ENCODE measurements at regions not wholly inside any gene's neighbourhood (a gene's known extent, or its start where the extent isn't known, plus 50 kb on each side); places are given as distances from the start of the nearest gene placed in this dataset.

- POLR2A ChIA-PET: no interaction called here
- Mint-ChIP-seq H3K9me3 (peaks cover 7% of the 10 kb centered on the region), H3K4me3 (no peak overlapping the region), H3K27ac (no peak overlapping the region), H3K4me1 (ENCODE audit: low read depth) (no peaks in the 10 kb centered on the region), H3K27me3 (no peaks in the 10 kb centered on the region), H3K36me3 (ENCODE audit: low read depth) (no peaks in the 10 kb centered on the region)
- no peak for TF ChIP-seq CTCF (IDR thresholded peaks at IDR 0.05)
- peaks cover 0 to 8% of the 10 kb centered on the region in 2 experiments for H3K9me3 ChIP-seq (ENCODE audit: control insufficient read depth in 1 of 2, insufficient read depth in 1 of 2, low read length in 2 of 2)
- CTCF ChIA-PET: no interaction called here
- DNase-seq: no peak
- no peak for ATAC-seq (ENCODE audit: poor library complexity)
- no peaks in the 10 kb centered on the region for H3K4me1 ChIP-seq (ENCODE audit: insufficient read depth, low read length)
- no peaks in the 10 kb centered on the region for H3K27me3 ChIP-seq (ENCODE audit: control insufficient read depth in 1 of 2, insufficient read depth in 2 of 2, low read length in 2 of 2)
- no peaks in the 10 kb centered on the region for H3K36me3 ChIP-seq (ENCODE audit: insufficient read depth, low read length)
- intact Hi-C loops (cut with DNase I, micrococcal nuclease): no loop called here
- no peak overlapping the region for H3K4me3 ChIP-seq (ENCODE audit: low read length)
- no peak overlapping the region for H3K27ac ChIP-seq (ENCODE audit: low read depth in 1 of 2, low read length in 2 of 2)
These were observed 450.6 kb downstream of the TUSC7 start for GRCh38 chr3:117160176-117160575.

- H3K36me3 ChIP-seq (ENCODE audit: insufficient read depth, low read length): no peaks in the 10 kb centered on the region
- no peaks in the 10 kb centered on the region for H3K4me1 Mint-ChIP-seq (ENCODE audit: low read depth)
- H3K4me1 ChIP-seq (ENCODE audit: insufficient read depth, low read length): no peaks in the 10 kb centered on the region
- ChIA-PET POLR2A (no interaction called here), CTCF (no interaction called here)
- H3K27ac ChIP-seq (ENCODE audit: low read depth in 1 of 2, low read length in 2 of 2): no peak overlapping the region
- no peak overlapping the region for H3K4me3 ChIP-seq (ENCODE audit: low read length)
- no peak for ATAC-seq (ENCODE audit: poor library complexity)
- no peak overlapping the region for H3K4me3 Mint-ChIP-seq
- no peaks in the 10 kb centered on the region for H3K36me3 Mint-ChIP-seq (ENCODE audit: low read depth)
- H3K27me3 ChIP-seq (ENCODE audit: control insufficient read depth in 1 of 2, insufficient read depth in 2 of 2, low read length in 2 of 2): no peaks in the 10 kb centered on the region
- DNase-seq: no peak
- no peak for TF ChIP-seq CTCF (IDR thresholded peaks at IDR 0.05)
- peaks cover 10% of the 10 kb centered on the region for H3K9me3 Mint-ChIP-seq
- intact Hi-C loops (cut with DNase I, micrococcal nuclease): no loop called here
- peaks cover 0 to 8% of the 10 kb centered on the region in 2 experiments for H3K9me3 ChIP-seq (ENCODE audit: control insufficient read depth in 1 of 2, insufficient read depth in 1 of 2, low read length in 2 of 2)
- H3K27ac Mint-ChIP-seq: no peak overlapping the region
- H3K27me3 Mint-ChIP-seq: no peaks in the 10 kb centered on the region
These were observed 452.2 kb downstream of the TUSC7 start for GRCh38 chr3:117161816-117162215.

- POLR2A ChIA-PET: no interaction called here
- H3K9me3 Mint-ChIP-seq: peaks cover 14% of the 10 kb centered on the region
- DNase-seq (no peak), ATAC-seq (ENCODE audit: poor library complexity) (no peak)
- peaks cover 0 to 4% of the 10 kb centered on the region in 2 experiments for H3K9me3 ChIP-seq (ENCODE audit: control insufficient read depth in 1 of 2, insufficient read depth in 1 of 2, low read length in 2 of 2)
- H3K4me3 ChIP-seq (ENCODE audit: low read length): no peak overlapping the region
- no peak for TF ChIP-seq CTCF (IDR thresholded peaks at IDR 0.05)
- CTCF ChIA-PET: no interaction called here
- H3K4me1 ChIP-seq (ENCODE audit: insufficient read depth, low read length): no peaks in the 10 kb centered on the region
- no peaks in the 10 kb centered on the region for H3K36me3 Mint-ChIP-seq (ENCODE audit: low read depth)
- no peaks in the 10 kb centered on the region for H3K27me3 Mint-ChIP-seq
- no peaks in the 10 kb centered on the region for H3K36me3 ChIP-seq (ENCODE audit: insufficient read depth, low read length)
- no peak overlapping the region for H3K4me3 Mint-ChIP-seq
- no peaks in the 10 kb centered on the region for H3K27me3 ChIP-seq (ENCODE audit: control insufficient read depth in 1 of 2, insufficient read depth in 2 of 2, low read length in 2 of 2)
- H3K27ac ChIP-seq (ENCODE audit: low read depth in 1 of 2, low read length in 2 of 2): no peak overlapping the region
- intact Hi-C loops (cut with DNase I, micrococcal nuclease): no loop called here
- H3K27ac Mint-ChIP-seq: no peak overlapping the region
- H3K4me1 Mint-ChIP-seq (ENCODE audit: low read depth): no peaks in the 10 kb centered on the region
These were observed 455.6 kb downstream of the TUSC7 start for GRCh38 chr3:117165176-117165575.

All from CD4-positive, alpha-beta T cell (primary cell).